NCI-H2227 (cell line): ENCODE measurements at regions not wholly inside any gene's neighbourhood (a gene's known extent, or its start where the extent isn't known, plus 50 kb on each side); places are given as distances from the start of the nearest gene placed in this dataset.

Experiments
- DNase-seq: peaks from one replicate; lab custom pipeline; 2025; ENCODE audit not compliant: unreplicated experiment; lab: John Stamatoyannopoulos, UW

GRCh38 chrX:106341823-106342222, 173.7 kb downstream of the PWWP3B start:
- DNase-seq, result no peak

DNA sequence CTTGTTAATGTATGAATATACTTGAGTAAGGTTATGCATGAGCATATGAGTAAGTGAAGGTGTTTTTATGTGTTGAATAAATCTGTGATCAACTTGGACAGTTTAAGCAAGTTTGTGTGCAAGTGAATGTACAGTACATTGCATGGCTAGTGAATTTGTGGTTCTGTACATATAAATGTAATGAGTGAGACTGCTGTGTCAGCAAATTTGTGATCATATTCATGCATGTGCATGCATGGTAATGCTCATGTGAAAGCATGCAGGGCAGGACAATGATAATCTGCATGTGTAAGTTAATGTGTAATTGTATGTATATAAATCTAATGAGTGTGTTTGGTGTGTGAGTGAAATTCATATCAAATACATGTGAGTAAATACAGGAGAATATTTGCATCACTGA, 188.5 kb downstream of the PWWP3B start:
- no peak for DNase-seq

DNA sequence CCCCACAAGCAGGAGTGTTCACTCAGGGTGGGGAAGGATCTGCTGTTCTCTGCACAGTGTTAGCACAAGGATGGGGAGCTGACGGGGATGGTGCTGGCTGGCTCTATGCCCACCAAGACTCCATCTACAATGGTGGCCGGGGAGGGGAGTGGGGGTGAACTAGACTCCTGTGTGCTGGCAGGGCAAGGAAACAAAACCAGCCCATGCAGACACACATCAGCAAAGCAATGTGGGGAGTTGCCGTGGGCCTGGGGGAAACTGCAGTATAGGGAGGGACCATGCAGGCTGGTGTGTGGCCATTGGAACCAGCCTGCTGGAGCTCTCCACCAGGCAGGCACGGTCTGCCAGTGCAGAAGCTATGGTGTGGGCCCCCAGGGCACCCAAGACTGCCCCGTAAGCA, 195.1 kb downstream of the PWWP3B start:
- DNase-seq, result no peak

GRCh38 chrX:106378616-106379015, 210.5 kb downstream of the PWWP3B start:
- DNase-seq, result no peak

- DNase-seq, result peak; percentile 40
Measured at GRCh38 chrX:106391284-106391911, 220.4 kb upstream of the RADX start.

GRCh38 chrX:106392346-106392745, 219.4 kb upstream of the RADX start:
- DNase-seq, result no peak

DNA sequence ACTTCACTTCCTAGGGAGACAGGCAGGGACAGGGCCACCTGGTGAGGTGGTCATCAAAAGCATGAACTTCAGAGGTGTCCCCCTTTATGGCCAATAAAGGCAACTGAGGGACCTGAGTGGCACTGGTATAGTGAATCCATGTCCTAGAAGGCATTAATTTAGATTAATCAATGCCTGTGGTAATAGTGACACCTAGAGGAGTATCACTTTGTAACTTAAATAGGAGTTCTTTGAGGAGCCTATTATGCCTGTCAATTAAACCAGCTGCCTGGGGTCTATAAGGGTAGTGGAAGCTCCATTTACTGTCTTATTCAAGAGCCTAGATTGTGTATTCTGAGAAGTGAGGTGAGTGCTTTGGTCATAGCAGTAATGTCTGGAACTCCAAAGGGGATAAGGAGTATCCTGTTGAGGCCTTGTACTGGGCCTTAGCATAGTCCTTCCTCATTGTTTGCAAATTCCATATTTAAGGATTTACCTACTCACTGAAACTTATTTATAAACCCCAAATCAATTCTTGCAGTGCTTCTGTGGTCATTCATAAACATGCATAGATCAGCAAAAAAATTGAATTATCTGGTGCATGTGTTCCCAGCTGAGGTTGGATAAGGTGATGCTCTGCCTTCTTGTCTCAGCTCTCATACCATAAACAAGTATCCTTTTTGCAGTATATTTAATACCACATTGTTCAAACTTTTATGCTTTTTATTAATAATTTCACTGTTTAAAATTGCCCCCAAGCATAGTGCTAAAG, 213.8 kb upstream of the RADX start:
- no peak for DNase-seq

GRCh38 chrX:106401965-106402559, 209.7 kb upstream of the RADX start:
- DNase-seq, result no peak

- DNase-seq, result peak; percentile 7
Measured at GRCh38 chrX:106404512-106404911, 207.3 kb upstream of the RADX start.

- peak; percentile 61 for DNase-seq
Measured at GRCh38 chrX:106415276-106415895, 196.4 kb upstream of the RADX start.

- DNase-seq, result no peak
Measured at GRCh38 chrX:106436691-106437090, 175.1 kb upstream of the RADX start.

DNA sequence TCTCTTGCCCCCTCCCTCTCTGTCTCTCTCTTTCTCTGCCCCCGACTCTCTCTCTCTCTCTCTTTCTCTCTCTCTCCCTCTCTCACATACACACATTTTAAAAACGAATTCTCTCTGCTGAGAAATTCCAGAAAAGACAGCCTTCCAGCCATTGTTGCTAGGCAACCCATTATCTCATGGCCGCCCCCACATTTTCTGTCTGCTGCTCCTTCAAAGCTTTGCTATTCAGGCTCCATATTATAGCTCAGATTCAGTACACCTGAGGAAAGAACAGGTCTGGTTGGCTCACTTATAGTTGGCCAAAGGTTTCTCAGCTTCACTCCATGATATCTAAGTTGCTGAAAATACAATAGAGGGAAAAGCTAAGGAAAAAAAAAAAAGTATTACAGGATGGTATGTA, 174.4 kb upstream of the RADX start:
- peak; percentile 11 for DNase-seq

- DNase-seq, result no peak
Measured at GRCh38 chrX:106450405-106450804, 161.4 kb upstream of the RADX start.

DNA sequence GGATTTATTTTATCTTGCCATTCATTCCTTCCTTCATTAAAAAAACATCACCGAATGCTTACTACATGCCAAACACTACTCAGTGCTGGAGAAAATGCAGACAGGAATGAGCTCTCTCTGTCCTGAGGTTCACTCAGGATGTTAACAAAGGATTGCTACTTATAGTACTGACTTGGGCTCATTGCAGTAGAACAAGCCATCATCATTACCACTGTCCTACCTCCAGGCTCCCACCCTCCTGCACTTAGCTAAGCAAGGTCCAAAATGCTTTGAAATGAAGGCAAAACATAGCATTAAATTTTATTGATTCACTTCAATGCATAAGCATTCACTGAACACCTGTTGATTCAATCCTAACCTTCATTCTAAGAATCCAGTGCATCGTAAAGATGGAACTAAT, 159.8 kb upstream of the RADX start:
- DNase-seq, result no peak

GRCh38 chrX:106454991-106455390, 156.8 kb upstream of the RADX start:
- DNase-seq, result no peak

- DNase-seq, result no peak
Measured at GRCh38 chrX:106457802-106458201, 154.0 kb upstream of the RADX start.

GRCh38 chrX:106467422-106467821, 144.4 kb upstream of the RADX start:
- DNase-seq, result no peak

DNA sequence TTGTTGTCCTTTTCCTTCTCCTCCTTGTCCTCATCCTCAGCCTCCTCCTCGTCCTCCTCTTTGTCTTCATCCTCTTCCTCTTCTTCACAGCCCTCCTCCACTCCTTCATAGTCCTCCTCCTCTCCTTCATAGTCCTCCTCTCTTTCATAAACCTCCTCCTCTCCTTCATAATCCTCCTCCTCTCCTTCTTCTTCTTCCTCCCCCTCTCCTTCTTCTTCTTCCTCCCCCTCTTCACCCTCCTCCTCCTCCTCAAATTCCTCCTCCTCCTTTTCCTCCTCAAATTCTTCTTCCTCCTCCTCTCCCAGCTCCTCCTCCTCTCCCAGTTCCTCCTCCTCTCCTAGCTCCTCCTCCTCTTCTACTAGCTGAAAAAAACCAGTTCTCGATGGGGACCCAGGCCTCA, 143.8 kb upstream of the RADX start:
- no peak for DNase-seq

- no peak for DNase-seq
Measured at GRCh38 chrX:106468433-106468832, 143.3 kb upstream of the RADX start.

DNA sequence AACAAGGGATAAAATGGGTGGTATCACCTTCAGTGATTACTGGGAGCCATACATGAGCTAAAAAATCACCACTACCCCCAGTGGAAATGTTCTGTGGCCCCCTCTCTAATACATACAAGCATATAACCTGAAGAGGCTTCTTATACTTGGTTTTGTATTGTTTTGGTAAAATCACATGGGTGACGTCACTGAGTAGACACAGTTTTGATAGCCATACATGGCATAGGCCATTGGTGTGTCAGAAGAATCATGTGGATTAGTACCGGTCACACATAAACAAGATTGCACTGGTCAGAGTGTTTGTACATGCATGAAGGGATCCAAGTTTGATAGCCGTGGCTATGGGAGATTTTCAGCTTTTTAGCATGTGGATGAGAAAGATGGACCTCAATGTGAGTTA, 131.9 kb upstream of the RADX start:
- DNase-seq, result no peak

DNA sequence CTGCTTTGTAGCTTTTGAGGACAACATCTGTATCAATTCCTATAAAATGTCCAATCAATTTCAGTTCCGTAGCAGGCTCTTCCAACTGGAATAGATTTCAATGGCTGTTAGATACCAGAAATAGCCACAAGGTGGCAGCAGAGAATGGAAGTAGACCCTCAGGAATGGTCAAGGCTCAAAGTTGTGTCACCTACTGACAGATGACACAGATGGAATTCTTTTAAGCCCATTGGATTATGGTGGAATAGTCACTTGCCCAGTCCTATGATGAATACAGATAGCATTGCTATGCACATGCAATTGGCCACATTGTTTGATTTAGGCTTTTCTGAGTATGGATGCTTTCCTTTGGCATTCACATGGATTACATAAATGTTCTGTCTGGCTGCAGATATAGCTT, 130.4 kb upstream of the RADX start:
- DNase-seq, result peak; percentile 89

GRCh38 chrX:106484233-106484632, 127.5 kb upstream of the RADX start:
- DNase-seq, result no peak
